IMR-90 (cell line): ENCODE measurements at regions not wholly inside any gene's neighbourhood (a gene's known extent, or its start where the extent isn't known, plus 50 kb on each side); places are given as distances from the start of the nearest gene placed in this dataset.

ENCODE experiments used
- ATAC-seq: fragments of 200-7000 bp; cut with Tn5 transposase; 2 replicates; pipeline ENCODE4 v1.9.1; 2020; ENCODE audit warnings: low read depth, mild to moderate bottlenecking, moderate library complexity
- BruUV-seq: library from RNA; stranded (reverse); fragments of 400-500 nt; replicated peaks from 2 replicates; lab custom pipeline; 2021; lab: Mats Ljungman, UMichigan
- CTCF ChIA-PET: fragments of 300-600 bp; formaldehyde crosslinking; extraction: SDS; loops from one replicate; lab custom pipeline; 2021; ENCODE audit warnings: antibody characterized with exemption; lab: Yijun Ruan, JAX
- POLR2A ChIA-PET: fragments of 300-600 bp; sonication (Branson Sonifier 250); formaldehyde crosslinking; loops from one replicate; lab custom pipeline; 2022; ENCODE audit warnings: antibody characterized with exemption; ENCODE audit not compliant: unreplicated experiment; lab: Charles Lee
- DNase-seq: peaks from one replicate; pipeline ENCODE4 v3.0.0; 2013
- H2AFZ ChIP-seq: replicated peaks from 2 replicates; pipeline ENCODE3; 2013; ENCODE audit warnings: low read length, mild to moderate bottlenecking; ENCODE audit not compliant: poor library complexity
- H2AK5ac ChIP-seq: 2 replicates; pipeline ENCODE4 v1.6.1; 2013; ENCODE audit warnings: low read depth, low read length, inconsistent platforms
- H2AK9ac ChIP-seq: replicated peaks from 2 replicates; pipeline ENCODE3; 2013; ENCODE audit warnings: mild to moderate bottlenecking, low read depth, low read length, moderate library complexity; ENCODE audit not compliant: poor library complexity
- H2BK120ac ChIP-seq: 2 replicates; pipeline ENCODE4 v1.6.1; 2013; ENCODE audit warnings: low read depth, low read length, inconsistent platforms
- H2BK15ac ChIP-seq: 3 replicates; pipeline ENCODE4 v1.6.1; 2013; ENCODE audit warnings: low read depth, low read length, inconsistent platforms
- H2BK20ac ChIP-seq: 2 replicates; pipeline ENCODE4 v1.6.1; 2013; ENCODE audit warnings: low read depth, mild to moderate bottlenecking, inconsistent platforms, low read length, moderate library complexity
- H2BK5ac ChIP-seq: 2 replicates; pipeline ENCODE4 v1.6.1; 2013; ENCODE audit warnings: mild to moderate bottlenecking, low read depth, low read length, inconsistent platforms; ENCODE audit not compliant: poor library complexity, severe bottlenecking
- H3K14ac ChIP-seq: replicated peaks from 2 replicates; pipeline ENCODE4 v1.6.1; 2013; ENCODE audit warnings: low read depth, low read length, inconsistent platforms
- H3K18ac ChIP-seq: 2 replicates; pipeline ENCODE4 v1.6.1; 2013; ENCODE audit warnings: low read depth, low read length, control low read depth
- H3K23ac ChIP-seq: 2 replicates; pipeline ENCODE4 v1.6.1; 2013; ENCODE audit warnings: low read depth, low read length, inconsistent platforms
- H3K27ac ChIP-seq: 2 replicates; pipeline ENCODE4 v1.5.1; 2013; ENCODE audit warnings: mild to moderate bottlenecking, control low read depth, low read length; ENCODE audit not compliant: insufficient read depth
- H3K27me3 ChIP-seq: 2 replicates; pipeline ENCODE4 v1.6.1; 2013; ENCODE audit warnings: low read length; ENCODE audit not compliant: control insufficient read depth, insufficient read depth
- H3K36me3 ChIP-seq: 2 replicates; pipeline ENCODE4 v1.6.1; 2013; ENCODE audit warnings: low read length, mixed read lengths; ENCODE audit not compliant: control insufficient read depth, insufficient read depth
- H3K4ac ChIP-seq: 2 replicates; pipeline ENCODE4 v1.6.1; 2013; ENCODE audit warnings: low read depth, low read length, inconsistent platforms
- H3K4me1 ChIP-seq: 2 replicates; pipeline ENCODE4 v1.6.1; 2013; ENCODE audit warnings: low read length, mixed read lengths; ENCODE audit not compliant: control insufficient read depth, insufficient read depth
- H3K4me2 ChIP-seq: 2 replicates; pipeline ENCODE4 v1.6.1; 2013; ENCODE audit warnings: low read depth, mild to moderate bottlenecking, control low read depth, low read length, moderate library complexity
- H3K4me3 ChIP-seq: 2 replicates; pipeline ENCODE4 v1.5.1; 2013; ENCODE audit warnings: low read depth, mild to moderate bottlenecking, control low read depth, low read length, moderate library complexity; ENCODE audit not compliant: insufficient read depth
- H3K56ac ChIP-seq: 2 replicates; pipeline ENCODE4 v1.6.1; 2013; ENCODE audit warnings: low read length, inconsistent platforms; ENCODE audit not compliant: insufficient read depth; ENCODE audit errors: extremely low read depth
- H3K79me1 ChIP-seq, 2 experiments: 2 replicates each; pipeline ENCODE4 v1.6.1; 2013; ENCODE audit warnings: low read length in 2 of 2, inconsistent platforms in 1 of 2, low read depth in 1 of 2
- H3K9ac ChIP-seq: 2 replicates; pipeline ENCODE4 v1.6.1; 2013; ENCODE audit warnings: low read depth, low read length, control low read depth
- H3K9me1 ChIP-seq: 2 replicates; pipeline ENCODE4 v1.6.1; 2013; ENCODE audit warnings: low read length, inconsistent platforms; ENCODE audit not compliant: insufficient read depth
- H3K9me3 ChIP-seq: 2 replicates; pipeline ENCODE4 v1.6.1; 2013; ENCODE audit warnings: low read length; ENCODE audit not compliant: control insufficient read depth, insufficient read depth
- H4K20me1 ChIP-seq: 2 replicates; pipeline ENCODE4 v1.6.1; 2013; ENCODE audit warnings: low read length, inconsistent platforms; ENCODE audit not compliant: insufficient read depth
- H4K5ac ChIP-seq: 2 replicates; pipeline ENCODE4 v1.6.1; 2013; ENCODE audit warnings: mild to moderate bottlenecking, low read depth, low read length, control low read depth
- H4K8ac ChIP-seq, 2 experiments: 2 replicates each; pipeline ENCODE4 v1.6.1; 2013; ENCODE audit warnings: low read depth in 2 of 2, low read length in 2 of 2, control low read depth in 1 of 2, inconsistent platforms in 1 of 2
- H4K91ac ChIP-seq: 2 replicates; pipeline ENCODE4 v1.6.1; 2013; ENCODE audit warnings: low read depth, low read length, inconsistent platforms; ENCODE audit not compliant: insufficient read depth
- CEBPB ChIP-seq: IDR thresholded peaks from 2 replicates; pipeline ENCODE4 v1.6.1; 2012; ENCODE audit warnings: low read depth, low read length, improper control_type of control experiment
- CHD1 ChIP-seq: IDR thresholded peaks from 2 replicates; pipeline ENCODE4 v1.6.1; 2012; ENCODE audit warnings: low read depth, low read length, improper control_type of control experiment
- FOS ChIP-seq: fragments of 150-350 bp; IDR thresholded peaks from 2 replicates; pipeline ENCODE4 v1.6.1; 2016; ENCODE audit warnings: low read depth, low read length
- MAFK ChIP-seq: IDR thresholded peaks from 2 replicates; pipeline ENCODE4 v1.6.1; 2012; ENCODE audit warnings: low read depth, low read length, improper control_type of control experiment
- MAZ ChIP-seq: IDR thresholded peaks from 2 replicates; pipeline ENCODE4 v1.6.1; 2012; ENCODE audit warnings: low read depth, mild to moderate bottlenecking, low read length, improper control_type of control experiment, moderate library complexity, borderline replicate concordance
- MXI1 ChIP-seq: IDR thresholded peaks from 2 replicates; pipeline ENCODE4 v1.6.1; 2012; ENCODE audit warnings: low read depth, mild to moderate bottlenecking, low read length, moderate library complexity, borderline replicate concordance
- NFE2L2 ChIP-seq: fragments of 150-350 bp; IDR thresholded peaks from 2 replicates; pipeline ENCODE4 v1.6.1; 2016; ENCODE audit warnings: low read depth, mild to moderate bottlenecking, low read length
- RAD21 ChIP-seq: IDR thresholded peaks from 2 replicates; pipeline ENCODE4 v1.6.1; 2012; ENCODE audit warnings: low read length, improper control_type of control experiment
- RCOR1 ChIP-seq: IDR thresholded peaks from 2 replicates; pipeline ENCODE4 v1.6.1; 2012; ENCODE audit warnings: mild to moderate bottlenecking, low read length, improper control_type of control experiment; ENCODE audit not compliant: insufficient replicate concordance
- RFX5 ChIP-seq: IDR thresholded peaks from 2 replicates; pipeline ENCODE4 v1.8.0; 2012; ENCODE audit warnings: low read depth, mild to moderate bottlenecking, low read length, moderate library complexity
- SMC3 ChIP-seq: fragments of 150-350 bp; IDR thresholded peaks from 2 replicates; pipeline ENCODE4 v1.6.1; 2016; ENCODE audit warnings: low read depth, mild to moderate bottlenecking, antibody characterized with exemption, low read length, moderate library complexity
- USF2 ChIP-seq: fragments of 150-350 bp; IDR thresholded peaks from 2 replicates; pipeline ENCODE4 v1.6.1; 2017; ENCODE audit warnings: mild to moderate bottlenecking, antibody characterized with exemption, low read length, low read depth
- WGBS, 2 experiments: methylation state at CpG; one replicate each; pipeline versions ENCODE4 v1.1.5 to v1.1.7; 2013; ENCODE audit warnings: missing lambda C conversion rate in 2 of 2; ENCODE audit not compliant: insufficient read length in 1 of 2; ENCODE audit errors: extremely low coverage in 2 of 2; 5-methylcytosine and 5-hydroxymethylcytosine counted together
- dilution Hi-C: fragments of 300-500 bp; cut with HindIII; formaldehyde crosslinking; loops from one replicate; pipeline ENCODE4 v1.14.3; 2018; ENCODE audit warnings: low sequenced_read_pairs; ENCODE audit not compliant: unreplicated experiment
- in situ Hi-C: fragments of 300-500 bp; cut with MboI; formaldehyde crosslinking; loops from 3 replicates; pipeline ENCODE4 v1.14.3; 2019; ENCODE audit warnings: low sequenced_read_pairs, inconsistent platforms, mixed read lengths
- intact Hi-C: fragments of 100-400 bp; cut with micrococcal nuclease; formaldehyde crosslinking; loops from 2 replicates; pipeline ENCODE4 v1.10.0; 2022

GRCh38 chr9:116087246-116087645, 66.3 kb upstream of the PAPPA start:
- dilution Hi-C loops = no loop called here
- TF ChIP-seq FOS (no peak), RAD21 (no peak), CHD1 (no peak), MAFK (no peak), SMC3 (0 out of 2 replicates have a peak, but pooled peaks have one; percentile 4), RCOR1 (no peak), NFE2L2 (no peak), RFX5 (no peak), MAZ (no peak), USF2 (no peak), MXI1 (no peak), CEBPB (peak; percentile 86)
- Histone ChIP-seq H2BK20ac (peak overlapping the region; percentile 59; the same call in 1 of the 2 replicates), H4K91ac (no peak overlapping the region), H3K4ac (0 out of 2 replicates have a peak overlapping the region, but pooled peaks have one; percentile 60), H2AFZ (no peak overlapping the region), H3K9me1 (no peaks in the 10 kb centered on the region), H3K9me3 (no peaks in the 10 kb centered on the region), H4K8ac (0 out of 4 replicates have a peak overlapping the region, but pooled peaks of 1 of the 2 experiments have one; percentile 38), H3K27me3 (no peaks in the 10 kb centered on the region), H3K27ac (peak overlapping the region; percentile 86; the same call in 1 of the 2 replicates), H3K4me2 (peak overlapping the region; percentile 63), H3K9ac (no peak overlapping the region), H2BK120ac (peak overlapping the region; percentile 75; the same call in 1 of the 2 replicates), H3K4me1 (peaks cover 4% of the 10 kb centered on the region), H4K20me1 (no peaks in the 10 kb centered on the region), H2AK5ac (peak overlapping the region; percentile 61; the same call in 1 of the 2 replicates), H3K56ac (no peak overlapping the region), H3K14ac (0 out of 2 replicates have a peak overlapping the region, but pooled peaks have one; percentile 43), H3K23ac (peak overlapping the region; percentile 74; the same call in 1 of the 2 replicates), H3K36me3 (no peaks in the 10 kb centered on the region), H3K79me1 (no peaks in the 10 kb centered on the region), H4K5ac (peak overlapping the region; percentile 70), H3K4me3 (no peak overlapping the region), H2BK15ac (no peak overlapping the region), H2BK5ac (peak overlapping the region; percentile 85), H2AK9ac (no peak overlapping the region), H3K18ac (peak overlapping the region; percentile 79)
- CTCF ChIA-PET = interaction anchor here (0.6 kb wide), 1 partner anchor 9 kb away, joined by 5 read pairs; no protein-coding TSS in a partner anchor
- in situ Hi-C loops = no loop called here
- WGBS, 2 experiments = no CpG with 5 or more reads among the region's 1 CpG
- peak; percentile 86 for DNase-seq
- intact Hi-C loops = loop anchor here (10.0 kb wide), 1 partner anchor 492 kb away; no protein-coding TSS in a partner anchor
- ATAC-seq = peak; percentile 69
- POLR2A ChIA-PET = interaction anchor here (0.7 kb wide), 1 partner anchor 25 kb away, joined by 3 read pairs; no protein-coding TSS in a partner anchor
- no TSS peak for BruUV-seq
